Smooth muscle cell of the brain vasculature (primary cell): ENCODE measurements at regions not wholly inside any gene's neighbourhood (a gene's known extent, or its start where the extent isn't known, plus 50 kb on each side); places are given as distances from the start of the nearest gene placed in this dataset.

Source experiments
- DNase-seq: peaks from one replicate; pipeline ENCODE4 v3.0.0-alpha.2; 2012; ENCODE audit warnings: low read depth, low spot score

DNA sequence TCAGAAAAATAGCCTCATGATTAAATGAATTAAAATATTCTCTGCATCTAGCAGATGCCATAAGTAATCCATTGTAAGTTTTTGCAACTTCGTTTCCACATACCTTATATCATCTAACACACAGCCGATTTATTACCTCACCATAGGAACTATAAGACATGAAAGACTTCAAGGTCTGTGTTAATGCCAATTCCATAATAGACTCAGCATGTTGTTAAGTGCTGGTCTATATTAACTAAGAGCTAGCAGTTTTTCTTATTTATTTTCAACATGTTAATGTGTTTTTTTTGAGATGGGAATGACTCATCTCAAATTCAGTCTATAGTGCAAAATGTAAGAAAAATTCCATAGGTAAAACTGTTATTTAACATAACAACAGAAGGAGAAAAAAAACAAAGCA is 243.9 kb upstream of the GULP1 start:
- no peak for DNase-seq

DNA sequence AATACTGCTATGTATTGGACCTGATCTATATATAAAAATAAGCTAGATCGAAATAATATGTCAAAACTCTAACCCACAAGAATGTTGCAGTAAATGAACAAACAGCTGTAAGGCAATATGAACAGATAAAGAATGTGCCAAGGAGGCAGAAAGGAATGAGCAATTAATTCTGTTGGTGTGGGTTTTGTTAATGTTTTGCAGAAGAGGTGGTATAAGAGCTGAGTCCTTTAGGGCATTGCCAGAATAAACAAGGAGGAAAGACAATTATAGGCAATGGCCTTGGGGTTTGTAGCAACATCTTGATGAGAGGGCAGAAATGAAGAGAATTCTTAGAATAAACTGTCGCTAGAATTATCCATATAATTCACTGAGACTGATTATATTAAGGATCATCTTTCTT is 240.9 kb upstream of the GULP1 start:
- DNase-seq, result no peak

DNA sequence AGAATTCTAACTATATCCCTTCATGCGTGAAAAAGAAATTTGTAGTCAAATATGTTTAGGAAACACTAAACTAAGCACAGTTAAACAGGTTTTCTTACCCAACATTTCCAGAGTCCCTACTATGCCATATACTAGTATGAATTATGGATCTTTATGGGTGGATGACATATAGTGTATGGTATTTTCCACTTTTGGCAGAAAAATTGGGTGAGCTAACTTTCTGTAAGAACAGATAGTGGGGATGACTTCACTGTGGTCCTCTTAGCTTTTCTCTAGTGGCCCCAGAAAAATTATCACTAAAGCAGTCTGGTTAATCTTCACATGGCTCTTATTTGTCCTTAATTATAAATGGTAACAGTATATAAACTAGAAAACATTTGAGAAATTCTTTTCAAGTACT is 240.0 kb upstream of the GULP1 start:
- DNase-seq, result no peak

DNA sequence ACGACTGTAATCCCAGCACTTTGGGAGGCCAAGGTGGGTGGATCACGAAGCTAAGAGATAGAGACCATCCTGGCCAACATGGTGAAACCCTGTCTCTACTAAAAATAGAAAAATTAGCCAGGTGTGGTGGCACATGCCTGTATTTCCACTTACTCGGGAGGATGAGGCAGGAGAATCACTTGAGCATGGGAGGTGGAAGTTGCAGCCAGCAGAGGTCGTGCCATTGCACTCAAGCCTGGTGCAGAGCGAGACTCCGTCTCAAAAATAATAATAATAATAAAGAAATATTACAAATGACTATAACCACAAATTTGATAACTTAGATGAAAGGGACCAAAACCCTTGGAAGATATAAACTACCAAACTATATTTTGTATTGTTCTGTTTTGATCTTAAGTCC is 226.3 kb upstream of the GULP1 start:
- no peak for DNase-seq

DNA sequence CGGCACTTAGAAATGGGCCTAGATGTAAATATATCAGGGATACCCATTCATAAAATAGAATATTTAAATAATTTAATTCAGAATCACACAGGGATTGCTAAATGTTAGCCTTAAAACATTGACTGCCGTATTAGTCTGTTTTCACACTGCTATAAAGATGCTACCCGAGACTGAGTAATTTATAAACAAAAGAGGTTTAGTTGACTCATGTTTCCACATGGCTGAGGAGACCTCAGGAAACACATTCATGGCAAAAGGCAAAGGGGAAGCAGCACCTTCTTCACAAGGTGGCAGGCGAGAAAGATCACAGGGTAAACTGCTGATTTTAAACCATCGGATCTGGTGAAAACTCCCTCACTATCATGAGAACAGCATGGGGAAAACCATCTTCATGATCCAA is 223.6 kb upstream of the GULP1 start:
- DNase-seq, result no peak

DNA sequence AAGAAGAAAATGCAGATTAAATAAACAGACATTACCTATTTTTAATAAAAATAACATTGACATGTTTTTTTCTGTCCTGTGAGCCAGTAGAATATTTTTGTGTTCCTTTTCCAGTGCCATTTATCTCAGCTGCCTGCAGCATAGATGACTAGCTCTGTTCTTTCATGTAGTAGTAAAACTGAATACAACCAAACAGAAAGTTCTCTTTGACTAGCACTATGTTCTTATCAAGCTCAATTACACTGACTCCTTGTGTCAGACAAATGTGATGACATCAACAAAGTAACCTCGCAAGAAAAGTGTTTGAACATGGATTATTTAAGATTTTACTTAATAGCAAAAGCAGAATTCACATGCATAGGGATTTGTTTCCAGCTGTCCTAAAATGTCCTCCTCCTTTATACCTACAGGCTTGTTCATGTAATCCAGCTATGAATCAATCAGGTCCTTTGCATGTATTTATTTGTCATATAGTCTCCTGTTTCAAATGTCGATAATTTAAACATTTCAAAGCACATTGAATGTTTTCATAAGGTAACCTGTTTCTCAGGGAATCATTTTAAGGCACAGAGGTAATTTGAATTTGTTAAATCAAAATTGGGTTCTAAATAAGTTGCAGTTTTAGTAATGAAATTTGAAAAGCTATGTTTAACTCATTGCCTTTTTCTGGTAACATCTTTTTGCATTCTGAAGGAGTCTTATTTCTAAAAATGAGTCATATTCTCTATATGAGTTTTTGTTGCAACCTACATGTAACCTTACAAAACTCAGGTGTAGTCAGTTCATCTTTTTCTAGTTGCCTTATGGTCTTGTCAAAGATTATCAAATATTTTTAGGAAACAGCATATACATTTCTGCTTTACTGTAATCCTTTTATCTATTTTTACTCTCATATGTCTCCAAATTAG is 215.3 kb upstream of the GULP1 start:
- no peak for DNase-seq

DNA sequence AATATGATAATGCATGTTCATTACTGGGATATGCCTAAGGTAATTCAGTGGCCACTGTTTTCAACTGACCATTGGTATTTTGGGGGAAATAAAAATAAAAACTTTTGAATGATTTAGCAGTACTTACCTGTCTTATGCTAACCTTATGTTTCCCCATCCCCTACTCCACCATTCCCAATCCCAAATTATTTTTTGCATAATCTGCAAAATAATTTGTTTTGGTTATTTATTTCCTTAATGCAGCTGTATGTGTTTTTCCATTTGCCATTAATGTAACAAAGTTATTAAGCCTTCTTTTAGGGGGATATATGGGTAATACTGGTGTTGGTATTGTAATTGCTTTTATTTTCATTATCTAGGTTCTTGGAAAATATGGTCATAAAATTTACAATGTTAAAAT is 213.9 kb upstream of the GULP1 start:
- no peak for DNase-seq

DNA sequence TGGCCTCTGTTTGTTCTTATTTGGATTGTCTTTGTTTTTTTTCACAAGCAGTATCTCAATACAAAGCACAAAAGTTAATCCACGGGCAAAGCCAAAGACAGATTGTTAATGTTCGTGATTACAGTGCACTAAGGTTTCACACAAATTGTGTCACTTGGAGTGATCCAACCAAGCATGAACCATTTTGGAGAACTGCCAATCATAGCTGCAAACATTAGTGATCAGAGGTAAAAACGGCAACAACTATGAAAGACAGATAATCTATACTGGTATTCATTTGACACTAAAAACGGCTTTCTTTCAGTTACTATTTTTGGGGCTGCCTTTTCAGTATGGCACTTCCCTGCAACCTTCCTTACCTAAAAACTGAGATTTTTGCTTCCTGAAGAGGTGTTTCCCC is 213.1 kb upstream of the GULP1 start:
- no peak for DNase-seq

DNA sequence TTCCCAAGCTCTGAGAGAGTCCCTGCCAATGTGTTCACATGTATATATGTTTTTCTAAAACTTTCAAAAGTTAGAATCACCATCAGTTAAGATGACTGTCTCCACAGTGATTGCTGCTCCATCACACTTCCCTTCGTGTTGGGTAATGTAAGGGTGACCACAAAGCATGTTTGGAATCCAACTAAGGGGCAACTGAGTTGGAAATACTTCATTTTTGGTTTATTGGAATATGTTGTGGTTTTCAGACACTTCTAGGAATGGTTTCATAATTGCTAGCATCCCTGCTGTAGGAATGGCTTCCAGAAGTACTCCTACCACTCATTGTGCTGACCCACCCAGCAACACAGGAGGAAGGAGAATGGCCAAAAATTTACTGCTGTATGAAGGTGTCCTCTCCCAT is 212.5 kb upstream of the GULP1 start:
- peak; percentile 6 for DNase-seq

DNA sequence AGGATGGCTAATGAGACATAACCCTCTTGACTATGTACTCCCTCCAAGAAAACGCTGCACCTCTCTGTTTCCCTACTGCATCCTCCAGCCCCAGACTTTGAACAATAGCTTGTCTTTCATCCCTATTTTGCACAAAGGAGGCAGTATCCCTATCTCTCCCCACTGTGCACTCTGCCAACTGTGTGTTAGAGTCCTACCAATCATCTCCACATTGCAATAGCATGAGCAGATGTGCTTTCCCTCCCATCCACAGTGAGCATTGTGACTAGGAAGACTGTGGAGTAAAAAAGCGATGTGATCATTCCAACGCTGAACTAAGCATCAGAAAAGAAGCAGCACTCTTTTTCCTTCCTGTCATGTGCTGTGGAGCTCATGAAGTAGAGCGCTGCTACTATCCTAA is 206.3 kb upstream of the GULP1 start:
- no peak for DNase-seq

DNA sequence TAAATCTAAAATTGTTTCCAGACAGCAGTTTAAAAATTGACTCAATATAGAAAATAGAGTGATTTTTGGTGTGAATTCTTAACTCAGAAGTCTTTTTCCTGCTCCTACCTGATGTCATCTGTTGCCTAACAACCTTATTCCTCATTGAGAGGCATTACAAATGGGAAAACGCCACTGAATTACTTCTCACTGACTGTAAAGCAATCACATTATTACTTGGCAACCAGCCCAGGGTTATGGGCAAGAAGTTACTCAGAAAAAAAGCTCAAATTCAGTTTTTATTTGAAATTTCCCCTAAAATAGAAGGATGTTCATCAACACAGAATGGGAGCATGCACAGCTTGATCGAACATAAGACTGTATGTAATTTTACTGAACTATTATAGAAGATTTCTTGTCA is 201.8 kb upstream of the GULP1 start:
- no peak for DNase-seq

DNA sequence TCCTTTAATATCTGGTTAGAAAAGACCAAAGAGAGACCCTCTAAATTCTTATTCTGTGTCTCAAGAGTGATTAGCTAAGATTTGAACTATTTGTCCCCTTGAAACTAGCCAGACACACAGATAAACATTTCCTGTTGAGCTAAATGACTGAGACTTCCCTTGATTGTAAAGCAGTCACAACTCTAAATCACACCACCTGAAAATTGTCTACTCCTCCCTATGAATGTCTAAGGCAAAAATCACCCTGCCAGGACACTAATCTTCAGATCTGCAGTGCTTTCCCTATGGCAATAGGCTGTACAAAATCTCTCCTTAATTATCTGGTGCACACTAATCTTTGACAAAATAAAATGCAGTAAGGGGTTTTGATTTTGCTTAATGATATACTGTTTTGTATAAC is 200.5 kb upstream of the GULP1 start:
- no peak for DNase-seq

DNA sequence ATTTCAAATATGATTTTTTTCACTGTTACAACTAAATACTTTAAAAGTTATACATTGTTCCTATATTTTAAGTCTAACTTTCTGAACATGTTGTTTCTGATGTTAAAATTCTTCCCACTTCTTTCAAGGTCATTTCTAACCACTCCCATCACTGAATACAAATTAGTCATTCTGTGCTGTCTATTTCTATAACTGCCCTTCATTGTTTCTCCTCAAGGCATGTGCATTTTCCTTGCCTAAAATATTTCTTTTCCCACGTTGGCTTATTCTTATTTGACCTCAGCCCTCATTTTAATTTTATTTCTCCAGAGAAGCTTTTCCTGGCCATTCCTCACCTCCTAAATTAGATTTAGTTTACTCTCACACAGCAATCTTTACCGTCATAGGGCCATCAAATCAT is 198.9 kb upstream of the GULP1 start:
- DNase-seq, result no peak

DNA sequence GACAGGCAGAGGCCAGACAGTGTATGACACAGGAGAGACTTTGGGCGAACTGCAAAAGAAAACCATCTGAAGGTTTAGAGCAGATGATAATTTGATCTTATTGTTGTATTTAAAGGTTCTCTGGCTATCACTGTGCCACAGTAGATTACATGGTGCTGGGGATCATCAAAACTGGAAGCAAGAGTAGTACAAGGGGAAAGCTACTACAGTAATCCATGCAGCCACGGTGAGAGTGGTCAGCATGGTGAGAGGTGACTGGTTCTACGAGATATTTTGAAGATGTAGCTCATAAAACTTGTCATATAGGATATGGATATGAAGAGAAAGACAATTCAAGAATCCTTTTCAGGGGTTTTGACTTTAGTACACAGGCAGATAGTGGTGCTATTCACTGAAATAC is 194.8 kb upstream of the GULP1 start:
- DNase-seq, result no peak

DNA sequence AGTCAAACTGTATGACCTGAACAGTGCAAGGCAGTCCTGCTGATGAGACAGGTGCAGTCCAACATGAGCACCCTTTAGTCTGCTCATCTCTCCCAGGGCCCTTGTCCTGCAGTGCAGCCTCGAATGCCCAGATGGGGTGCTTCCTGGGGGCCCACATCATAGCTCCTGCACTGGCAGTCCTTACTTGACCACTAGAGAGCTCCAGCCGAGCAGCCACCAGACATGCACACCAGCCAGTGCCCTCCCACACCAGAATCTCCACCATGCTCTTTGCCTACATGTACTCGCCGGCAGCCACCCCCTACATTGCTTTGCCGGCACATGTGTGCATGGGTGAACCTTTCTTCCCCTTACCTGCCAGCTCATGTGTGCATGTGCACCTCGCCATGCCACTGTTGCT is 188.8 kb upstream of the GULP1 start:
- DNase-seq, result no peak

DNA sequence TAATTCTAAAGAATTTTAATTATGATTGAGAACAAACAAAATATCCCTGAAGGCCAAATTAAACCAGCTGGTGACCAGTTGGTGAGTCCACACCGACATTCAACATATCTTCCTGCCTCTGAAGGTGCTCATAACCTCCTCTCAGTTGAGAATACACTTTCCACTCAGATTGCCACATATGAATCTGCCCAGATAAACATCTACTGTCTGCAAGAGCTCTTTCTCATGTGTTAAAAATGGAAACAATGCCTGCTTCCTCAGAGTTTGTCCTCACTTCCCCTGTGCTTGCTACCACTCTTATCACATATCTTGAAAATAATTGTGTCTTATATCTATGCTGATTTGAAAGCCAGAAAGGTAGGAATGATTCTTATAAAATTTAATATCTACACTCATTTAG is 177.7 kb upstream of the GULP1 start:
- no peak for DNase-seq

DNA sequence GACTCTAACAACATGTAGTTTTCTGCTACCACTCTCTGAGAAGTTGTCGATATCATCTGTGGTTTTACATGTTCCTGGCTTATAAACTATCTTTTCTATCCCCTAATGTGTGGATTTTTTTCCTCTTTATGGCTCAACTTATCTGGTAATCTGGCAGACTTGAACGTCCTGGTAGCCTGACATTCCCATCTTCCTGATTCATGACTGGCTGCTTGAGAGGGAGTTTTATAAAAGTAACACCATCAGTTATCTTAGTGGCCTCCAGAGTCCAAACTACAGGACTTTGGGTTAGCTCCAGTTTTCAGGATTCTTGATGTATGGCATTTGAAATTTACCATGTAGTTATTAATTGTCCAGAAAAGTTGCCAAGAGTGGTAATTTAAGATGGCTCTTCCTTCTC is 174.0 kb upstream of the GULP1 start:
- no peak for DNase-seq

DNA sequence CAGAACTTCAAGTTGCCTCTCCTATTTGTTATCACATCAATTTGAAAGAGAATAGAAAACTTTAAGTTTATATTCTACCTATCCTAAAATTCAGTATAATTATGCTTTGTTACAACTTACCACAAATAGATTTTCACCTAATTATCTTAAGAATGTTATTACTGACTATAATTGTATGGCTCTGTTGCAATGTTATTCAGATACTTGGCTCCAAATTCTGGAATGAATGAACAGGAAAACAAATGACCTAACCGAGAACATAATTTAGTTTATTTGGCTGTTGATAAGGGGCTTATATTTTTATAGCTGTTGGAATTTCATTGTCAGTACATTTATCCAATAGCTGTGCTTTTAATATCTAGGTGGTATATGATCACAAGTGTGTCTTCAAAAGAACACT is 173.2 kb upstream of the GULP1 start:
- no peak for DNase-seq

DNA sequence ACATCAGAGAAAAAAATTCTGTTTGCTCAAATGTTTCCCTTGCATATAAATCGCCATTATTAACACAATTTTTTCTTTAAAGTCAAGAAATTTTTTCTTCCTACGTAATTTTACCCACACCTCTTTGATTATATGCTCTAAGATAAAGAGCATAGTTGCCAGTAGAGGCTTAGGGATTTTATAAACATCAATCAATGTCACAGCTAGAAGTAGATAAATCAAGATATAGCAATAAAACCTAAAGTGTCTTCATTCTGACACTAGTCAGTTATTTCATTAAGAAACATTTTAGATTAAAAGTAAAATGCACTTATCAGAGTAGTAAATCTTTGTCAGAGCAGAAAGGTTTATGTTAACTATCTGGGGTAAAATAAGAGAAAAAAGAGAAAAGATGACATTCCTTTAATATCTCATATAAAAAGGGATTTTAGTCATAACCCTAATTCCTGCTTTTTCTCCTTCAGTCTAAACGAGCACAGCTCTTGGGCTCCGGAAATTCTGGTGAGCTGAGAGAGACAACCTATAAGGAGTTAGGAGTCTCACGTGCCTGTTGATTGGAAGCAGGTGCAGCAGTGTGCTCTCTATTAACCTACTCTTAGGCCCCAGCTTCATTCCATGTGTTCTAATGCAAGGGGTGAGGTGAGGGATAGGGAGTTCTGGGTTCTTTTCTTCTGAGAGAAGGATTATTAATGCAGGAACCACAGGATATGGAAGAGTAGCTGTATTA is 172.4 kb upstream of the GULP1 start:
- no peak for DNase-seq

DNA sequence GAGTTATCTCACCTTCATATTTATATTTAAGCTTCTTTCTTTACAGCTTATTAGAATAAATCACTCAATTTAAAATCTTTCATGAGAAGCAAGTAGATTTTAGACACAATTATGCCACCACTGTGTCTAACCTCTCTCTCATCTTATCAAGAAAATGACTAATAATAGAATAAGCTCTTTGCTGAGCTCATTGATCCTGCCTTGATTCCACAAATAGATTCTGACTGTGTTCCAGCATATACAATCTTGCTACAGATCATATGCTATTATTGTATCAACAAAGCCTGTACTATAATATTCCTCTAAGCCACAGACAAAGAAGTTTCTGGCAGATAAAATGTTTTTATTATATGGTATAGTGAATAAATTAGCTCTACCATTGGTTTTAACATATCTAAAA is 168.7 kb upstream of the GULP1 start:
- no peak for DNase-seq

DNA sequence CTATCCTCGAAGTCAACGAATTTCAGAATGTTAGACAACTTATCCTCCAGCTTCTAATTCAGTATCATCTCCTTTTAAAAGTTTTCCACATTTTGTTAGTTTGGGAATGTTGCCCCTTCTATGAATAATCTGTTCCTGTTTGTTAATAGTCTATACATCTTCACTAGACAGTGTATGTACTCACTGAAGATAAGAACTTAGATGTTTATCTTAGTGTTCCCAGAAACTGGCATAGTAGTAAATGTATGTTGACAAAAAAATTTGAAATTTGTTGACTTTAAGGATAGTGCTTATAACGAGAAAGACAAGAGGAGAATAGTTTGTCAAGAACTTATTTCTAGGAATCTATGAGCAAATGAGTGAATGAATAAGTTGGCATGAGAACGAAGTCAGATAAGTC is 162.0 kb upstream of the GULP1 start:
- no peak for DNase-seq

DNA sequence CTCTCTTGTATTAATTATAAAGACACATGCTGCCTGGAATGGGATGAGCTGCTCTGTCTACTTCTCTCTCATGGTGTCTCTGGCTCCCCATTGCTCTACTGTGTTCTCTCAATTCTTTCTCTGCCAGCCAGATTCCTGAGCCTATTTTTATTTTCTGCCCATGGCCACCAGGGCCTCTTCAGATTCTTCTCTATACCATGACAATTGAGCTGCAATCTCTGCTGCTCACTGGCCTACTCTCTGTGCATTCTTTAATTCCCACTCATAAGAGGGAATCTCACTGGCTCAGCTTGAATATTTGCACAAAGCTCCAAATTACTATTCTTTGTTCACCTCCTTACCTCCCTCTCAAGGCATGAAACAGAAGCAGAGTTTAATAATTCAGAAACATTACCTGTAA is 161.4 kb upstream of the GULP1 start:
- DNase-seq, result no peak

DNA sequence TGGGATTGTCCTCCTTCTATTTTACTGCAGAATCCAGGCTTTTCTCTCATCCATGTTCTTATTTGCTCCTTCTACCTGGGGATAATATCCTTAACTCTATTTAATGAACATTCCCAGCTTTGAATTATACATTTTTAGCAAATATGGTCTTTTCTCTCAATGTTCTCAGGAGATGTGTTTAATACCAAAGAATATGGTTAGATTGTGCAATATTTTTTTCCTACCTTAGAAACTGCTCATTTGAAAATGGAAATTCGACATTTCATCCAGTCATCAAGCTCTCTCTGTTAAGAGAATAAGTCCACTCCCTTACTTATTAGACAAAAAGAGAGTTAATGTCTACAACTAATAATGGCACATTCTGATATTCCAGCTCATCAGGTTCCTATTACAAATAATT is 160.4 kb upstream of the GULP1 start:
- DNase-seq, result no peak
